ENCODE measurements at regions not wholly inside any gene's neighbourhood (a gene's known extent, or its start where the extent isn't known, plus 50 kb on each side); places are given as distances from the start of the nearest gene placed in this dataset.

GRCh38 chr6:81308577-81309279 lies 443.8 kb downstream of the TENT5A start:
- TF ChIP-seq CTCF (IDR thresholded peaks at IDR 0.05), result no peak
- ATAC-seq, result no peak
- Histone ChIP-seq H3K9me3 (no peaks in the 10 kb centered on the region), H3K27me3 (no peaks in the 10 kb centered on the region), H3K4me3 (no peak overlapping the region), H3K36me3 (no peaks in the 10 kb centered on the region), H3K4me1 (no peaks in the 10 kb centered on the region), H3K27ac (no peak overlapping the region)
- no peak for DNase-seq
- intact Hi-C loops (cut with DNase I), result no loop called here

- H3K27ac ChIP-seq, result no peak overlapping the region
- no peak for ATAC-seq
- H3K36me3 ChIP-seq, result no peaks in the 10 kb centered on the region
- DNase-seq, result no peak
- H3K27me3 ChIP-seq, result no peaks in the 10 kb centered on the region
- no peaks in the 10 kb centered on the region for H3K4me1 ChIP-seq
- no peaks in the 10 kb centered on the region for H3K9me3 ChIP-seq
- TF ChIP-seq CTCF (IDR thresholded peaks at IDR 0.05), result no peak
- no peak overlapping the region for H3K4me3 ChIP-seq
- intact Hi-C loops (cut with DNase I), result no loop called here
These were observed 444.7 kb downstream of the TENT5A start for GRCh38 chr6:81307651-81308214.

- H3K4me1 ChIP-seq, result no peaks in the 10 kb centered on the region
- H3K9me3 ChIP-seq, result no peaks in the 10 kb centered on the region
- intact Hi-C loops (cut with DNase I), result no loop called here
- TF ChIP-seq CTCF (IDR thresholded peaks at IDR 0.05), result no peak
- DNase-seq (no peak), ATAC-seq (no peak)
- H3K4me3 ChIP-seq, result no peak overlapping the region
- no peaks in the 10 kb centered on the region for H3K36me3 ChIP-seq
- no peaks in the 10 kb centered on the region for H3K27me3 ChIP-seq
- no peak overlapping the region for H3K27ac ChIP-seq
These were observed 448.0 kb downstream of the TENT5A start for GRCh38 chr6:81304466-81304865.

GRCh38 chr6:81300961-81301360 lies 451.5 kb downstream of the TENT5A start:
- no peak for TF ChIP-seq CTCF (IDR thresholded peaks at IDR 0.05)
- H3K27ac ChIP-seq, result no peak overlapping the region
- H3K9me3 ChIP-seq, result no peaks in the 10 kb centered on the region
- H3K27me3 ChIP-seq, result no peaks in the 10 kb centered on the region
- intact Hi-C loops (cut with DNase I), result no loop called here
- DNase-seq (no peak), ATAC-seq (no peak)
- H3K4me3 ChIP-seq, result no peak overlapping the region
- no peaks in the 10 kb centered on the region for H3K4me1 ChIP-seq
- no peaks in the 10 kb centered on the region for H3K36me3 ChIP-seq

GRCh38 chr6:81298751-81299150 lies 453.7 kb downstream of the TENT5A start:
- H3K9me3 ChIP-seq, result no peaks in the 10 kb centered on the region
- H3K36me3 ChIP-seq, result no peaks in the 10 kb centered on the region
- ATAC-seq (no peak), DNase-seq (no peak)
- no peaks in the 10 kb centered on the region for H3K4me1 ChIP-seq
- intact Hi-C loops (cut with DNase I), result no loop called here
- no peaks in the 10 kb centered on the region for H3K27me3 ChIP-seq
- no peak for TF ChIP-seq CTCF (IDR thresholded peaks at IDR 0.05)
- H3K4me3 ChIP-seq, result no peak overlapping the region
- H3K27ac ChIP-seq, result no peak overlapping the region

All from upper lobe of right lung (tissue), 1 donor.